ENCODE measurements at regions not wholly inside any gene's neighbourhood (a gene's known extent, or its start where the extent isn't known, plus 50 kb on each side); places are given as distances from the start of the nearest gene placed in this dataset.

GRCh38 chr2:40507432-40507831 lies 55.5 kb upstream of the SLC8A1 start:
- DNase-seq, result no peak

GRCh38 chr2:40510304-40510703 lies 58.4 kb upstream of the SLC8A1 start:
- no peak for DNase-seq

DNA sequence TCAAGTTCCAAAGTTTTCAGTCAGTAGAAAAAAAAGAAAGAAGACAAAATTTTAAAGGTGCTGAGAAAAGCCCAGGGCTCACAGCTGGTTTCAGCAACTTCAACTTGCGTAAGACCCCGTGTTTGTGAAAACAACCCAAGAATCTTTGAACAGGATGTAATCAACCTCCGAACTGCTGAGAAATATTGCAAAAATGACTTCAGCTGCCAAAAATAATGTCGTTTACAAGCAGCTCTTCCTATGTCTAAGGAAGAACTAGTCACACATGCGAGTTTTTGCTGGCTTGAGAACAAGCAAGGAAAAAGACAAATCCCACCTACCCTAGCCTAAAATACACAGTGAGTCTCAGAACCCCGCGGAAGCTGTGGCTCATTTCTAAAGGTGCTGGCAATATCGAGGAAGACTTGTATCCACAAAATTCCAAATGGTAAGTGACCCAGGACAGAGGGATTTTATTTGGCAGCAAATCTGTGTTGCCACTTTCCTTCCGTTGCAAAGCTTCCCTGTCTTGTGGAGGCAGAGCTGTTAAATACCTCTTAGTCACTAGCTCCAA lies 59.8 kb upstream of the SLC8A1 start:
- no peak for DNase-seq

GRCh38 chr2:40512256-40512655 lies 60.4 kb upstream of the SLC8A1 start:
- DNase-seq, result no peak

DNA sequence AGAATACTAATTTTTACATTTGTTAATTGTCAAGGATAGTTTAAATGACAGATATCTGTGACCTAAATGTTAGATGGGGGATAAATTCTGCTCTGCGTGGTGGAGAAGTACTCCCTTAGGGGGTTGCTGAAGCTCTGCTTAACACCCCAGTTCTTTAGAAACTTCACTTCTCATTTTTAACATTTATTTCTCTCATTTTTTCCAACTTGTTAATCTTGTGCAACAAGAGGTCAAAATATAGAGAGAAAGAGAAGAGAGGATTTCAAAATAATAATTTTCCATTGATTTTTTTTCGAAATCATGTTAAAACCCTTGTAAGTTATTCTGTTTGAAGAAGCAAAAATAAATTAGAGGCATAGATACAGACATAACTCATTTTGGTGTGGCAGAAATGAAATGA lies 61.3 kb upstream of the SLC8A1 start:
- no peak for DNase-seq

- DNase-seq, result no peak
These were observed 64.7 kb upstream of the SLC8A1 start for GRCh38 chr2:40516604-40517003.

GRCh38 chr2:40528564-40528963 lies 76.7 kb upstream of the SLC8A1 start:
- no peak for DNase-seq

DNA sequence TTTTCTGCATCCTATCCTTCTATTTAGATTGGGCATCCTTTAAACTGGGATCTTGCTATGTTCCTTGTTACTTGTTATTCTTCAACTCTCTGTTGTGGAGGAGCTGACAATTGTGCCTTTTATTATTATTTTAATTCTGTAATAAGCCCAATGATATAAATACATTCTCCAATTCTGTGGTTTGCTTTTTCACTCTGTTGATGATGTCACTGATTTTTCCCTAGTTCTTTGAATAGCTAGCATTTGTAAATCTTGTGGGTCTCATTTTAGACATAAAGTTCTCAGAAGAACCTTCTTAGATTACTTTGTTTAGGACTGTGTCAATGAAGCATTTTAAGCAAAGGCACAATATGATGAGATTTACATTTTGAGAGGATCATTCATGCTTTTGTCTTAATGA lies 79.5 kb upstream of the SLC8A1 start:
- DNase-seq, result no peak

GRCh38 chr2:40534528-40534927 lies 82.6 kb upstream of the SLC8A1 start:
- DNase-seq, result no peak

GRCh38 chr2:40535972-40536371 lies 84.1 kb upstream of the SLC8A1 start:
- no peak for DNase-seq

DNA sequence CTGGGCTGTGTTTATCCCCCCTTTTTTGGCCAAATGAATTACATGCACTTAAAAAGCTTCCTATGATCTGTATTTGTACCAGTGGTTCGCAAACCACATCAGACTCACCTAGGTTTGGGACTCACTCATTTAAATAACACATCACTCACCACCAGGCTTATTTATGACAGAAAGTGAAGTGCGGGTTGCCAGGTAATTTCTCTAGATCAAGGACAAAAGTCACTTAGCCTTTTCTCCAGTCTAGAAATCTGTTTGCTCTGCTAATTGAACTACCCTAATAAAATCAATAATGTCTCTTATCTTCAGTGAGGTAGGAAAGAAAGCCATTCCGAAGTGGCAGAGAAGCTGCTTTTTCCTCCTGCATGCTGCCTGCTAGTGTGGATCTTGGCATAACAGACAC lies 88.1 kb upstream of the SLC8A1 start:
- DNase-seq, result no peak

DNA sequence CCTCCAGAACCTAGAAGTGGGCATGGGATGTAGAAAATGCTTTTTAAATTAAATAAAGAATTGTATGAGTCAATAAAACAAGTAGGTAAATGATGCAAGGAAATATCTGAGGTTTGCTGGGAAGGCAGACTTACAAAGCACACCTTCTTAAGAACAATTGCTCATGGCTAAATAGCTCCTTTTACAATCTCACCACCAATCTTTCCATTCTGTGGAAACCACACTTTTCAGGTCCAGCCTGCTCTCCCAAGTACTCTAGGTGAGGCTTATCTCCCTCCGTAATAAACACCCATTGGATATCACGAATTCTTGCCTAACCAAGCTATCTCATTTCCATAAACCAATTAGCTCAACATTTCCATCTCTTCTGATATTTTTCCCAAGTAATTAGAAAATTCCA lies 91.5 kb upstream of the SLC8A1 start:
- DNase-seq, result no peak

- no peak for DNase-seq
These were observed 92.2 kb upstream of the SLC8A1 start for GRCh38 chr2:40544072-40544471.

DNA sequence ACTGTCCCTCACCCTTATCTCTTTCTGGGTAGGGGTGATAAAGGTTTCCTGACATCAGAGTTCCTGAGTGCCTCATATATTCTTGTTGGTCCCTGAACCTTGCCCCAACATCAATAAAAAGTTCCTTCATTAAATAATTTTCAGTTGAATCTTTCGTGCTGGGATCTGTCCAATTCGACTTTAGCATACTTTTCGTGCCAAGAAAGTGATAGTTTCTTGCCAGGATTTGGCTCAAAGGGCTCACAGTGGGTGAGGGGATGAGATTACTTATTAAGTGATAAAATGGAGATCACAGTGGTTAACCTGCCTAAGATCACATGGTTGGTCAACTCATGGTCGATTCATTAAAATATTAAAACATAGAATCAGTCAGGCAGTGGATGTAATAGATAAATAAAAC lies 93.8 kb upstream of the SLC8A1 start:
- DNase-seq, result no peak

DNA sequence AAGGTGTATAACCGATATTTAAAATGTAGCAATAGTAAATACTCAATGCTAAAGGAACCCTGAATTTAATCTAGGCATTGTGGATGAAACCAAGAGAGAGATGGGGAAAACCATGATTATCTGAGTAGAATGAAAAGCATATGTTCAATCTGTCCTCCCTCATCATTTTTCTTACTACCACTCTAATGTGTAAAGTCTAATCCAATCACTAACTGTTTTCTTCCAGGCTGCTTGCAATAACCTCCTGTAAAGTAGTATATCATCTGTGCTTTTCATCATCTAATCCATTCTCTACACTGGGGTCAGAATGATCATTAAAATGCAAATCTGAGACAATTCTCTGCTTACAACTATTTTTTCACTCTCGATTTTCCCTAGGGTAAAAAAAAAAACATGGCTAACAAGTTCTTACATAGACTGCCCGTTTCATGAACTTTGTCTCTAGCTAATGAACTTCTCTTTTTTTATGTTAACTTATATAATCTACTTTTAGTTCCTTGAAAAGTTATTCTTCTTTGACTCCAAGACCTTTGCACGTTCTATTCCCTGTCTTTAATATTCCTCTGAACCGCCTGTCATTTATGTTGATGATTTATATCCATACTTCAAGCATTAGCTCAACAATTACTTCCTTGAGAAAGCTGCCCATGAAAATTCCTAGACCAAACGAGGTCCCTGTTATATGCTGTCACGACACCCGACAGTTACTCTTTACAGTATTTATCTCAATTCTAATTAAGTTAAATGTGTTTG lies 94.7 kb upstream of the SLC8A1 start:
- DNase-seq, result no peak

DNA sequence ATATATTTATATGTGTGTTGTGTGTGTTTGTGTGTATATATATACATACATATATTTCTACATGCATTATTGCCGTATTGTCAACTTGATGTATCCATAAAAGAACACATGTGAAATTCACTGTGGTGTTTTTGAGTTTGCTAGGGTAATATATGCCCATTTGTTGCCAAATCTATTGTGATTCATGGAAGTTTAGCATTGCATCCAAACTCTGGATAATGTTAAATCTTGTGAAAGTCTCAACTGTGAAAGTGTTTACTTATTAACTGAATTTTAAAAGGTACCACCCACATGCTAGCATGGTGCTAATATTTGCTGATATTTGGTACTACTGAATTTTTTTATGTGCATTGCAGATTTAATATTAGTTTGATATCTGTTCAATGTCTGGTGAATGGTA lies 96.6 kb upstream of the SLC8A1 start:
- DNase-seq, result no peak

DNA sequence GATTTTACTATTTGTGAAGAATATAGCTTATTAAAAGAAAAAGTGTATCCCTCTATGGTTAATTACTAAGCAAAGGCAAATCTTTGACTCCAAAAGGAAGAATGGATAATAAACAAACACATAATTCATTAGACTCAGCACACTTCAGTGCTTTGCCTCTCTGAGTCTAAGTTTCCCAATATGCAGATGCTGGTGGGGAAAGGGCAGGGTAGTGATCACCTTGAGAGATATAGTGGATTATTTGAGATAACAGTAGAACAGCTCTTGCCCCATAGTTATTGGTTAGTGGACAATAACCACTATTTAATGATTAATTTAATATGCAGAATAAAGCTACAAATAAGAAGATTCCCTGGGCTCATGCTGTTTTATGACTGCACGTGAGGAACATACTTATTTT lies 98.2 kb upstream of the SLC8A1 start:
- DNase-seq, result no peak

DNA sequence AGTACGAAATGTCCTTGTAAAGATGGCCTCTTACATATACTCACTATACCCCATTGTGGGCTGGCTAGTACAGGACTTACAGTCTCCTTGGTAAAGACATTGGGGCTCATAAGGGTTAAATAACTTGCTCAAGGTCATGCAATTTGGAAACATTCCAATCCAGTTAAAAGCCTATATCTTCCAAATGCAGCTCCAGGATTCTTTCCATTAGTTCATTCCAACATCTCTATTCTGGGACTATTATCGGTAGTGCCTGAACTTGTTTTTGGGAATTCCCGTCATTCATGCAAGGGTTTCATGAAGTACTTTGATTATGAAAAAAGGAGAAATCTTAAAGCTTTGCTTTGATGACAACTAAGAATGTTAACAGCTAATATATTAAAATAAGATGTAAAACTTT lies 99.2 kb upstream of the SLC8A1 start:
- DNase-seq, result no peak

DNA sequence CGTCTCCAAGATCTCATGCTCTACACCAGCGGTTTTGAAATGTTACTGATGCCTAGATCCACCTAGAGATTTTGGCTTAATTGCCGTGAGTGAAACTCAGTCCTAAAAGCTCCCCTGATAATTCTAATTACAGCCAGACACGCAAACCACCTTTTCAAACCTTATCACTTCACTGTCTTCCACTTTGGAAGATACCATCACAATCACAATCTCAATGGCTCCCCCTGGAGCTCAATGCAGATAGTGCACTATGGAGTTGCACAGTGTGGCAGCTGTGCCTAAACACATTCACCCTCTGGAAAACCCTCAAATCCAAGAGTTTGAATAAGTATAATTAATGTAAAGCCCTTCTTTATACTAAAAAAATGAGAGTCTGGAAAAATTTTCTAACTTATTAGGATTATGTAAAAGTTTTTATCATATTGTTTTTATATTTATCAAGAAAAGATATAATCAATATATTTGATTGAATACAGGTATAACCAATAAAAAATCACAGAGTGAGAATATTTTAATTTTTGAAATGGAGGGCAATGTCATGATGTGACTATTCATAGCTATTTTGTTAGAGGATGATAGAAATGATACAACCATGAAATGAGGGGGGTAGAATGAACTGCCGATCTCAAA lies 102.9 kb upstream of the SLC8A1 start:
- no peak for DNase-seq

GRCh38 chr2:40556293-40556692 lies 104.4 kb upstream of the SLC8A1 start:
- no peak for DNase-seq

DNA sequence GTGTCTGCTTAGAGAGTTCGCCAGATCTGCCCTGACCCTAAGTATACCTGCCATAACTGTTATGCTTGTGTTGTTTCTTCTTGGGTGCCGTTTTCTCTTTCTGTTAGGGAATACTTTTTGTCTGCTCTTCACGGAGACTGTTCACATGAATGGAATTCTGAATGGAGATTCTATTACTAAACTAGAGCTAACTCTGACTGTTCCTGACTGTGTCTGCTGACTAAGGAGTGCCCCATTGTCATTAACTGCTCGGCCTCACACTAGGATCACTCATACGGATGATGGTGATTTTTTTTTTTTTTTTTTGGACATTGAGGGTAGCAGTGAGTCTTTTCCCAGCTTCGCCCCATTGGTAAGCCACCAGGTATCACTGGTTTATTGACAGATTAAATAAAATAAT lies 104.8 kb upstream of the SLC8A1 start:
- no peak for DNase-seq

DNA sequence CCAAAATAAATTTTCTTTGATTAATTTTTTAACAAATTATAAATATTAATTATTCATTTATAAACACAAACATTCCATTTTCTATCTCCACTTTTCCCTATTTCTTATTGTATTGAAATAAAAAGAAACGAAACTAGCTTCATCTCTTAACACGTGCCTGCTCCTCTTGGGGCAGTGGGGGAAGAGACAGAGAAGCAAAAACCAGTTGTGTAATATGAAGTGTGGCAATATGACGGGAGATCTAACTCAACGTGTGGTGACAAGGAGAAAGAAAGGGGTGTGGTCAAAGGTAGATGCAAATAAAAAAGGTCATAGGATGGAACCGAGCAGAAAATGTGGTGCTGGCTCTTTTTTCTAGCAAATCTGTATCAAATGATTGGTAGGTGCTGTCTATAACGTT lies 106.9 kb upstream of the SLC8A1 start:
- DNase-seq, result no peak

DNA sequence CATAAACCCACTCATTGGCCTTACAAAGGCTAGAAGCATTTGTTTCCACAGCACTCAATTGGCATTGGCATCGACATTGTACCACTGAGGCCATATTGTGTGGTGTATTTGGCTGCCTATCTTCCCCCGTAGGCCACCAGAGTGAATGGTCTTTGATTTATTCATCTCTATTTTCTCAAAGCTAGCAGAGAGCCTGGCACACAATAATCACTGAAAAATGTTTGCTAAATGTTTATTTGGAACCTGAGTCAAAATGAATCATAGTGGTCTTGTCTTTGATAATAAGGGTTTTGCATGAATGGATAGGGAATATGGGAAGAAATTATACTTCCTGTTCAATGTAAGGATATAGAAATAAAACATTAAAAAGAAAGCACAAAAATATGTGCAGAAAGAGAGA lies 107.3 kb upstream of the SLC8A1 start:
- no peak for DNase-seq

DNA sequence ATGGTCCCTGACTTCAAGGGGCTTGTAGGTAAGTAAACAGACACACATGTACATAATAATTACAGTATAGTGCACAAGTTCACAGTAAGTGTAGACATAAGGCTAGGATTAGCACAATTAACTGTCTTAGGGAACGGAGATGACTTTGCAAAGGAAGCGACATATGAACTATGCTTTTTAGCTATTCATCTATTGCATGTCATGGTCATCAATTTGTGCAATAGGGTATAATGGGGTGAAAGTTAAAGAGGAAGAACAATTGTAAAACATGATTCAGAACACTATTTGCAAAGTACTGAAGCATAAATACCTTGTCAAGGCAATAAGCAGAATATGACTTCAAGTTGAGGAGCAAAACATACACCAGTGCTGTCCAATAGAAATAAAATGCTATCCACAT lies 112.3 kb upstream of the SLC8A1 start:
- no peak for DNase-seq

- DNase-seq, result no peak
These were observed 127.4 kb upstream of the SLC8A1 start for GRCh38 chr2:40579247-40579646.
